ENCODE measurements at regions not wholly inside any gene's neighbourhood (a gene's known extent, or its start where the extent isn't known, plus 50 kb on each side); places are given as distances from the start of the nearest gene placed in this dataset.

GRCh38 chr6:74939721-74940620 is 265.9 kb downstream of the COL12A1 start:
- Mint-ChIP-seq H3K27me3 (ENCODE audit: insufficient read depth, unreplicated experiment) (no peaks in the 10 kb centered on the region), H3K9me3 (ENCODE audit: unreplicated experiment) (no peaks in the 10 kb centered on the region), H3K27ac (ENCODE audit: low read depth, unreplicated experiment) (no peak overlapping the region), H3K36me3 (ENCODE audit: insufficient read depth, unreplicated experiment) (no peaks in the 10 kb centered on the region), H3K4me1 (ENCODE audit: insufficient read depth, unreplicated experiment) (peaks cover 30% of the 10 kb centered on the region), H3K4me3 (ENCODE audit: unreplicated experiment) (no peak overlapping the region)
- ChIA-PET CTCF (interaction anchor here (0.6 to 3.1 kb wide), 11 partner anchors 15 to 848 kb away, joined by 3 to 31 read pairs (median 4); partner anchors contain the start of gene COL12A1), POLR2A (interaction anchor here (0.7 to 2.6 kb wide), 2 partner anchors 130 to 265 kb away, joined by 3 to 9 read pairs; partner anchors contain the start of gene COL12A1)
- intact Hi-C loops (cut with micrococcal nuclease): loop anchor here (2.0 kb wide), 1 partner anchor 265 kb away; no protein-coding TSS in a partner anchor
- no peak for DNase-seq (ENCODE audit: unreplicated experiment)
- no TSS peak for BruUV-seq (replicated peaks)
- TF ChIP-seq CTCF (IDR thresholded peaks at IDR 0.05; ENCODE audit: unreplicated experiment): no peak

- POLR2A ChIA-PET: interaction anchor here (2.6 kb wide), 1 partner anchor 266 kb away, joined by 9 read pairs; the partner anchor contains the start of gene COL12A1
- CTCF ChIA-PET: interaction anchor here (0.6 to 3.1 kb wide), 11 partner anchors 27 to 847 kb away, joined by 3 to 31 read pairs (median 4); partner anchors contain the start of gene COL12A1
- H3K9me3 Mint-ChIP-seq (ENCODE audit: unreplicated experiment): no peaks in the 10 kb centered on the region
- peak; percentile 15 for TF ChIP-seq CTCF (IDR thresholded peaks at IDR 0.05; ENCODE audit: unreplicated experiment)
- H3K36me3 Mint-ChIP-seq (ENCODE audit: insufficient read depth, unreplicated experiment): no peaks in the 10 kb centered on the region
- intact Hi-C loops (cut with micrococcal nuclease): loop anchor here (2.0 kb wide), 1 partner anchor 266 kb away; no protein-coding TSS in a partner anchor
- peak; percentile 30 for DNase-seq (ENCODE audit: unreplicated experiment)
- no TSS peak for BruUV-seq (replicated peaks)
- H3K4me1 Mint-ChIP-seq (ENCODE audit: insufficient read depth, unreplicated experiment): peaks cover 30% of the 10 kb centered on the region
- no peaks in the 10 kb centered on the region for H3K27me3 Mint-ChIP-seq (ENCODE audit: insufficient read depth, unreplicated experiment)
- no peak overlapping the region for H3K27ac Mint-ChIP-seq (ENCODE audit: low read depth, unreplicated experiment)
- no peak overlapping the region for H3K4me3 Mint-ChIP-seq (ENCODE audit: unreplicated experiment)
These were observed 266.6 kb downstream of the COL12A1 start for GRCh38 chr6:74939151-74939708.

- intact Hi-C loops (cut with micrococcal nuclease): loop anchor here (2.0 kb wide), 1 partner anchor 267 kb away; no protein-coding TSS in a partner anchor
- POLR2A ChIA-PET: interaction anchor here (2.6 kb wide), 1 partner anchor 267 kb away, joined by 9 read pairs; the partner anchor contains the start of gene COL12A1
- no peaks in the 10 kb centered on the region for H3K27me3 Mint-ChIP-seq (ENCODE audit: insufficient read depth, unreplicated experiment)
- no peaks in the 10 kb centered on the region for H3K9me3 Mint-ChIP-seq (ENCODE audit: unreplicated experiment)
- TF ChIP-seq CTCF (IDR thresholded peaks at IDR 0.05; ENCODE audit: unreplicated experiment): no peak
- peaks cover 35% of the 10 kb centered on the region for H3K4me1 Mint-ChIP-seq (ENCODE audit: insufficient read depth, unreplicated experiment)
- no TSS peak for BruUV-seq (replicated peaks)
- H3K4me3 Mint-ChIP-seq (ENCODE audit: unreplicated experiment): no peak overlapping the region
- no peak for DNase-seq (ENCODE audit: unreplicated experiment)
- CTCF ChIA-PET: interaction anchor here (0.6 to 3.1 kb wide), 8 partner anchors 16 to 1206 kb away, joined by 3 to 31 read pairs (median 4); partner anchors contain the start of gene COL12A1
- no peak overlapping the region for H3K27ac Mint-ChIP-seq (ENCODE audit: low read depth, unreplicated experiment)
- H3K36me3 Mint-ChIP-seq (ENCODE audit: insufficient read depth, unreplicated experiment): no peaks in the 10 kb centered on the region
These were observed 267.9 kb downstream of the COL12A1 start for GRCh38 chr6:74937936-74938335.

GRCh38 chr6:74936886-74937285 is 269.0 kb downstream of the COL12A1 start:
- no peaks in the 10 kb centered on the region for H3K36me3 Mint-ChIP-seq (ENCODE audit: insufficient read depth, unreplicated experiment)
- H3K27ac Mint-ChIP-seq (ENCODE audit: low read depth, unreplicated experiment): no peak overlapping the region
- H3K27me3 Mint-ChIP-seq (ENCODE audit: insufficient read depth, unreplicated experiment): no peaks in the 10 kb centered on the region
- no peak overlapping the region for H3K4me3 Mint-ChIP-seq (ENCODE audit: unreplicated experiment)
- ChIA-PET CTCF (interaction anchor here (0.6 to 0.7 kb wide), 2 partner anchors 524 to 951 kb away, joined by 3 read pairs; no protein-coding TSS in a partner anchor), POLR2A (no interaction called here)
- intact Hi-C loops (cut with micrococcal nuclease): no loop called here
- TF ChIP-seq CTCF (IDR thresholded peaks at IDR 0.05; ENCODE audit: unreplicated experiment): no peak
- no peak for DNase-seq (ENCODE audit: unreplicated experiment)
- H3K9me3 Mint-ChIP-seq (ENCODE audit: unreplicated experiment): no peaks in the 10 kb centered on the region
- no TSS peak for BruUV-seq (replicated peaks)
- peaks cover 36% of the 10 kb centered on the region for H3K4me1 Mint-ChIP-seq (ENCODE audit: insufficient read depth, unreplicated experiment)
